ENCODE measurements at regions not wholly inside any gene's neighbourhood (a gene's known extent, or its start where the extent isn't known, plus 50 kb on each side); places are given as distances from the start of the nearest gene placed in this dataset.

- no peak overlapping the region for H3K4me3 ChIP-seq (ENCODE audit: low read depth, low read length)
- no peak for DNase-seq (ENCODE audit: low read depth)
- peak; percentile 25 for TF ChIP-seq CTCF (conservative IDR thresholded peaks at IDR 0.05; ENCODE audit: low read depth, low read length)
Measured at GRCh38 chr18:67705748-67706147, 189.2 kb upstream of the DSEL start.

GRCh38 chr18:67695684-67696083, 179.2 kb upstream of the DSEL start:
- no peak for DNase-seq (ENCODE audit: low read depth)
- no peak for TF ChIP-seq CTCF (conservative IDR thresholded peaks at IDR 0.05; ENCODE audit: low read depth, low read length)
- no peak overlapping the region for H3K4me3 ChIP-seq (ENCODE audit: low read depth, low read length)

- H3K4me3 ChIP-seq (ENCODE audit: low read depth, low read length) = no peak overlapping the region
- DNase-seq (ENCODE audit: low read depth) = no peak
- no peak for TF ChIP-seq CTCF (conservative IDR thresholded peaks at IDR 0.05; ENCODE audit: low read depth, low read length)
Measured at GRCh38 chr18:67694787-67695186, 178.3 kb upstream of the DSEL start.

GRCh38 chr18:67692811-67693210, 176.3 kb upstream of the DSEL start:
- H3K4me3 ChIP-seq (ENCODE audit: low read depth, low read length) = no peak overlapping the region
- TF ChIP-seq CTCF (conservative IDR thresholded peaks at IDR 0.05; ENCODE audit: low read depth, low read length) = no peak
- DNase-seq (ENCODE audit: low read depth) = no peak

- TF ChIP-seq CTCF (conservative IDR thresholded peaks at IDR 0.05; ENCODE audit: low read depth, low read length) = no peak
- DNase-seq (ENCODE audit: low read depth) = no peak
- no peak overlapping the region for H3K4me3 ChIP-seq (ENCODE audit: low read depth, low read length)
Measured at GRCh38 chr18:67682516-67682915, 166.0 kb upstream of the DSEL start.

- no peak for TF ChIP-seq CTCF (conservative IDR thresholded peaks at IDR 0.05; ENCODE audit: low read depth, low read length)
- no peak overlapping the region for H3K4me3 ChIP-seq (ENCODE audit: low read depth, low read length)
- no peak for DNase-seq (ENCODE audit: low read depth)
Measured at GRCh38 chr18:67677489-67677888, 161.0 kb upstream of the DSEL start.

- TF ChIP-seq CTCF (conservative IDR thresholded peaks at IDR 0.05; ENCODE audit: low read depth, low read length) = no peak
- H3K4me3 ChIP-seq (ENCODE audit: low read depth, low read length) = no peak overlapping the region
- DNase-seq (ENCODE audit: low read depth) = no peak
Measured at GRCh38 chr18:67672716-67673115, 156.2 kb upstream of the DSEL start.

Data from epithelial cell of proximal tubule (primary cell).